Neural cell (in vitro differentiated cells): ENCODE measurements at regions not wholly inside any gene's neighbourhood (a gene's known extent, or its start where the extent isn't known, plus 50 kb on each side); places are given as distances from the start of the nearest gene placed in this dataset.

Experiments
- CTCF ChIP-seq: fragments of 450-650 bp; IDR thresholded peaks from 2 replicates; pipeline ENCODE4 v1.5.1; 2014; ENCODE audit warnings: antibody characterized with exemption, mild to moderate bottlenecking, moderate library complexity; ENCODE audit not compliant: poor library complexity, severe bottlenecking
- EZH2 ChIP-seq: fragments of 200-600, 300-800 bp; shearing (Covaris generic), sonication (generic); IDR thresholded peaks from 2 replicates; pipeline ENCODE4 v1.6.1; 2014; ENCODE audit warnings: antibody characterized with exemption, low read length, borderline replicate concordance, mild to moderate bottlenecking; ENCODE audit not compliant: insufficient read depth, poor library complexity, severe bottlenecking
- MXI1 ChIP-seq: fragments of 450-650 bp; conservative IDR thresholded peaks from 2 replicates; pipeline ENCODE4 v1.6.1; 2014; ENCODE audit warnings: antibody characterized with exemption, mild to moderate bottlenecking; ENCODE audit not compliant: poor library complexity, severe bottlenecking
- POLR2AphosphoS5 ChIP-seq: IDR thresholded peaks from 2 replicates; pipeline ENCODE4 v1.6.1; 2012
- REST ChIP-seq: IDR thresholded peaks from 2 replicates; pipeline ENCODE4 v1.6.1; 2012; ENCODE audit warnings: borderline replicate concordance
- SMC3 ChIP-seq: fragments of 450-650 bp; conservative IDR thresholded peaks from 2 replicates; pipeline ENCODE4 v1.6.1; 2014; ENCODE audit warnings: antibody characterized with exemption, mild to moderate bottlenecking, moderate library complexity; ENCODE audit not compliant: poor library complexity
- TAF1 ChIP-seq: IDR thresholded peaks from 2 replicates; pipeline ENCODE4 v1.6.1; 2012; ENCODE audit warnings: low read depth

- TF ChIP-seq CTCF, result no peak
- no peak for TF ChIP-seq POLR2AphosphoS5
- no peak for TF ChIP-seq REST
- TF ChIP-seq MXI1, result no peak
- TF ChIP-seq EZH2, result no peak
- TF ChIP-seq TAF1, result no peak
- TF ChIP-seq SMC3, result no peak
Measured at GRCh38 chr2:30073523-30073922, 73.3 kb upstream of the YPEL5 start.
